ENCODE measurements at regions not wholly inside any gene's neighbourhood (a gene's known extent, or its start where the extent isn't known, plus 50 kb on each side); places are given as distances from the start of the nearest gene placed in this dataset.
A peak's percentile ranks its signal among the peaks of the same experiment; 100 is the strongest.

- no peak for DNase-seq (ENCODE audit: low read depth, low spot score)
Measured at GRCh38 chrX:140848800-140849199, 139.2 kb downstream of the LINC00632 start.

GRCh38 chrX:140860718-140861117 lies 141.7 kb upstream of the SPANXB1 start:
- no peak for DNase-seq (ENCODE audit: low read depth, low spot score)

GRCh38 chrX:140866446-140866845 lies 135.9 kb upstream of the SPANXB1 start:
- no peak for DNase-seq (ENCODE audit: low read depth, low spot score)

GRCh38 chrX:140912606-140913005 lies 89.8 kb upstream of the SPANXB1 start:
- no peak for DNase-seq (ENCODE audit: low read depth, low spot score)

GRCh38 chrX:140913802-140914501 lies 88.4 kb upstream of the SPANXB1 start:
- no peak for DNase-seq (ENCODE audit: low read depth, low spot score)

GRCh38 chrX:140916872-140917271 lies 85.5 kb upstream of the SPANXB1 start:
- no peak for DNase-seq (ENCODE audit: low read depth, low spot score)

- DNase-seq (ENCODE audit: low read depth, low spot score): no peak
Measured at GRCh38 chrX:140917354-140918115, 84.9 kb upstream of the SPANXB1 start.

GRCh38 chrX:140918398-140919038 lies 83.9 kb upstream of the SPANXB1 start:
- DNase-seq (ENCODE audit: low read depth, low spot score): peak; percentile 1

GRCh38 chrX:140920416-140920815 lies 82.0 kb upstream of the SPANXB1 start:
- DNase-seq (ENCODE audit: low read depth, low spot score): no peak

GRCh38 chrX:140923118-140923517 lies 79.3 kb upstream of the SPANXB1 start:
- DNase-seq (ENCODE audit: low read depth, low spot score): no peak

- no peak for DNase-seq (ENCODE audit: low read depth, low spot score)
Measured at GRCh38 chrX:140928739-140929138, 73.7 kb upstream of the SPANXB1 start.

GRCh38 chrX:140933016-140933415 lies 69.4 kb upstream of the SPANXB1 start:
- DNase-seq (ENCODE audit: low read depth, low spot score): no peak

- DNase-seq (ENCODE audit: low read depth, low spot score): no peak
Measured at GRCh38 chrX:140933874-140934655, 68.3 kb upstream of the SPANXB1 start.

GRCh38 chrX:140943513-140943912 lies 58.9 kb upstream of the SPANXB1 start:
- no peak for DNase-seq (ENCODE audit: low read depth, low spot score)

GRCh38 chrX:140944710-140945109 lies 57.7 kb upstream of the SPANXB1 start:
- DNase-seq (ENCODE audit: low read depth, low spot score): no peak

GRCh38 chrX:140948827-140949226 lies 53.6 kb upstream of the SPANXB1 start:
- DNase-seq (ENCODE audit: low read depth, low spot score): no peak

GRCh38 chrX:140949233-140949632 lies 53.2 kb upstream of the SPANXB1 start:
- DNase-seq (ENCODE audit: low read depth, low spot score): no peak
